HG02798 (cell line): ENCODE measurements at regions not wholly inside any gene's neighbourhood (a gene's known extent, or its start where the extent isn't known, plus 50 kb on each side); places are given as distances from the start of the nearest gene placed in this dataset.
"Not testable (repeated sequence)": the region's sequence is repeated elsewhere in the genome, so short reads cannot be mapped to it uniquely, and the experiment has no call there.

Source experiments
- ATAC-seq: cut with Tn5 transposase; IDR thresholded peaks from one replicate; pipeline ENCODE4 v1.9.1; 2021; ENCODE audit warnings: mild to moderate bottlenecking; ENCODE audit not compliant: unreplicated experiment, poor library complexity

- ATAC-seq = no peak
These were observed 169.9 kb downstream of the CPE start for GRCh38 chr4:165548702-165549101.

DNA sequence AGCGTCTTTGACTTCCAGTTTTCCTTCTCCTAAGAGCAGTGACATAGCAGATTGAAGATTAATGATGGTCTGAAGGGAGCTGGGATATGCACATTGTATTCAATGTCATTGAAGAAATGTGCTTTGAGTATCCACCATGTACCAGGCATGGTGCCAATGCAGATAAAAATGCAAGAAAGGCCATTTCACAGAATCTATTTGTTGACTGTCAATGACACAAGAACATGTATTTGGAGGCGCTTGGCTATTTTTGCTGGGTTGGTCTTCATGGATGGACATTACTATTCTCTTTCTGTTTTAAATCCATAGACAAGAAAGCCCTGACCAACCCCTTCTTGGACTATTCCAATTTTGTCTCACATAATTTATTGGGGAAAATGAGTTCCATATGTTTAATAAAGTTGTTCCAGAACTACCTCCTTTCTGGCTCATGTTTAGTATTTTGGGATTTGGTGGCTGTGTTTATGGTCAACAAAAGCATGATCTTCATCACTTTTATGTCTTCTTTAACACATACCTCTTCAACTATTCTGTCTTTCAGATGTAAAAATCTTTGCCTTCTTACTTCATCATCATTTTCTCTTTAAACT is 174.5 kb downstream of the CPE start:
- ATAC-seq = no peak

DNA sequence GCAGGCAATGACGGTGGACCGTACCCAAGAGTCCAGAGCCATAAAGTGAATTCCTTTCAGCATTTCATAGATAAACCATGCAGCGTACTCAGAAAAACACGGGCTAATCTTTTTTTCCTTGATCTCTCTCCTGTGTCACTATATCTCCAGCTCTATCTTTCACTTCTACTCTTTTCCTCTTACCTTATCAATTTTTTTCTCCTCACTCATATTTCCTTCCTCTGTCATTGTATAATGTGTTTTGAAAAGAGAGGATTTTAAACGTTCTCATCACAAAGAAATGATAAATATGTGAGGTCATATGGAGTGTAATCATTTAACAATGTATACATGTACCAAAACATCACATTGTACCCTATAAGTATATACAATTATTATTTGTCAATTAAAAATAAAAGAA is 176.5 kb downstream of the CPE start:
- ATAC-seq = no peak

DNA sequence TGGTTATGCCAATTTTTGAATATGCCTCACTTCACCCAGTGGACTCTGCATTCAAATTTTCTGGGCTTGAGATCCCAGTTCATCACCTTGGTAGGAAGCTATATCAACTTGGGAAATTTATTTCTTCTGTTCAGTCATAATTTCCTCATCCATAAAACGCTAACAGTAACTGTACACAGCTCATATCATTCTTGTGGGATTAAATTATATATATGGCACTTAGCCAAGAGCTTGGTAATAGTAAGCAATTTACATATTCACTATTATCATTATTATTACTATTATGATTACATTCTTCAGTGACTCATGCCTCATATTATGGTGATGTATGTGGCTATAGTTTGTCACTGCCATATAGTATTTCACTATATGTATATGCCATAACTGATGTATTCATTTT is 177.6 kb downstream of the CPE start:
- no peak for ATAC-seq

- no peak for ATAC-seq
These were observed 182.1 kb downstream of the CPE start for GRCh38 chr4:165560941-165561340.

- ATAC-seq = no peak
These were observed 185.0 kb downstream of the CPE start for GRCh38 chr4:165563851-165564250.

DNA sequence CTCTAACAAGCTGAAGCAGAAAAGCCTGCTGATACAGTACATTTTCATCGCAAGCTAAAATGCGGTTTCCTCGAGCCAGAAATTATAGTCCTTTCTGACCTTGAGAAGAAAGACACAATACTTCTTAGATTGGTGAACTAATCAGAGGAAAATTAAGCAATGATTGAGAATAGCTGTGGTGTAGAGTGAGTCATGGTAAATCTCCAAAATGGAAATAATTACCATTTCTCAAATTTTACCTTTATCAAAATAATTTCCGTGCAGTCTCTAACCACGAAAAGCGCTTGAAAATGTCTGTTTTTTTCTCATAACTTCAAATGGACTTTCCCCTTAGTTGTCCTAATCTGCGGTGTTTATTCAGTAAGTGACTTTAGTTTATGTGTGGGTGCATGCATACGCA is 190.2 kb downstream of the CPE start:
- ATAC-seq = no peak

DNA sequence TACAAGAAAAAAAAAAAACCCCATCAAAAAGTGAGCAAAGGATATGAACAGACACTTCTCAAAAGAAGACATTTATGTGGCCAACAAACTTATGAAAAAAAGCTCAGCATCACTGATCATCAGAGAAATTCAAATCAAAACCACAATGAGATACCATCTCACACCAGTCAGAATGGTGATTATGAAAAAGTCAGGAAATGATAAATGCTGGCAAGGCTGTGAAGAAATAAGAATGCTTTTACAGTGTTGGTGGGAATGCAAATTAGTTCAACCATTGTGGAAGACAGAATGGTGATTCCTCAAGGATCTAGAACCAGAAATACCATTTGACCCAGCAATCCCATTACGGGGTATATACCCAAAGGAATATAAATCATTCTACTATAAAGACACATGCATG is 192.7 kb downstream of the CPE start:
- ATAC-seq = not testable (repeated sequence)

DNA sequence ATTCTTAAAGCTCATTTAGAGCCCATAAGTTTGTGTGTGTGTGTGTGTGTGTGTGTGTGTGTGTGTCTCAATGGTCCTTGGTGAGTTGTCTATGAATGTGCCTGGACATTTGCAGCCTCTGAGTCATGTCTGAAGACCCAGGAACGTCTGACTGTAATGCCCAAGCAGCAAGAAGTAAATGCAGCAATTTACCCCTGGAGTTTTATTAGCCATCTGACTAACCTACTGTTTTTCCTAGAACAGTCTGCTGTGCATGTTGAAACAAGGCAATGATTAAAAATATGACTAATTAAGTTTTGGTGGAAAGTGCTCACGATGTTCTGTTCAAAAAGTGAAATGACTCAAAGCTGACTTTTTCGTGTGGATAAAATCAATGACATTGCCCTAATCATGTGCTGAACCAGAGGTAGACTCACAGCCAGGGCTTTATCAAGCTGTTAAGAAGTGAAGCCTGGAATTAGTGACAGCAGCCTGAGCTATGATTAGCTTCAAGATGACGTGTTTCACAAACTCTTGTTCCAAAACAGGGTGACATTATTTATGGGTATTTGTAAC is 201.6 kb downstream of the CPE start:
- ATAC-seq = no peak

DNA sequence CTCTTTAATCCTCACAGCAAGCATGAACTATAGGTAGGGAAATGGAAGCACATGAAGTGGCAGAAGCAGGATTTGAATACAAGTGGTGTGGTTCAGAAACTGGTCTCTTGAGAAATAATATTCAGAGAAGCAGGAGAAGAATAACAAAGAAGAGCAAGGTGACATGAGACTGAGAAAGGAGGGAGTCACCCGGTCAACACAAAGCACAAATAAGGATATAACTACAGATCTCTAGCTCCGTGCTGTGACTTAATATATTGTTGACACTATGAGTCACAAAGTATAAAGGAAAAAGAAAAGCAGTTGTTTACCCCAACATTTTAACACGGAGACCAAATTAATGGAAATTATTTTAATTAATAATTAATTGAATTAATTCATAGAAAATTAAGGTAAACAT is 204.5 kb downstream of the CPE start:
- ATAC-seq = no peak

DNA sequence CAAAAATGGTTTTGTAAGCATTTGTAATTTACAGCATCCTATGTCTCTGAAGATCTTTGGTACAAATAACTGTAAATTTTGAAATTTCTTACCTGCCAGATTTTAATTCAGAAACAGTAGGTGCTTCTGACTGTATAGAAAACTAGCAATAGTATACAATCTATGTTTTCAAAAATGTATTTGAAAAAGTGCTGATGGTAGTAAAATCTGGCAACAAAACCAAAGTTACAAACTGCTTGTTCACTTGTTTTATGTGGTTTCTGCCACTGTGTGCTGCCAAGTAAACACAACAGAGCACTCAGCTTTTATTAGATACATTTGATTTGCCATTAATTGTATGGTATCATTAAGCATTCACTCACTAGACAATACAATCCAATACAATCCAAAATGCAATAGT is 206.1 kb downstream of the CPE start:
- ATAC-seq = no peak

DNA sequence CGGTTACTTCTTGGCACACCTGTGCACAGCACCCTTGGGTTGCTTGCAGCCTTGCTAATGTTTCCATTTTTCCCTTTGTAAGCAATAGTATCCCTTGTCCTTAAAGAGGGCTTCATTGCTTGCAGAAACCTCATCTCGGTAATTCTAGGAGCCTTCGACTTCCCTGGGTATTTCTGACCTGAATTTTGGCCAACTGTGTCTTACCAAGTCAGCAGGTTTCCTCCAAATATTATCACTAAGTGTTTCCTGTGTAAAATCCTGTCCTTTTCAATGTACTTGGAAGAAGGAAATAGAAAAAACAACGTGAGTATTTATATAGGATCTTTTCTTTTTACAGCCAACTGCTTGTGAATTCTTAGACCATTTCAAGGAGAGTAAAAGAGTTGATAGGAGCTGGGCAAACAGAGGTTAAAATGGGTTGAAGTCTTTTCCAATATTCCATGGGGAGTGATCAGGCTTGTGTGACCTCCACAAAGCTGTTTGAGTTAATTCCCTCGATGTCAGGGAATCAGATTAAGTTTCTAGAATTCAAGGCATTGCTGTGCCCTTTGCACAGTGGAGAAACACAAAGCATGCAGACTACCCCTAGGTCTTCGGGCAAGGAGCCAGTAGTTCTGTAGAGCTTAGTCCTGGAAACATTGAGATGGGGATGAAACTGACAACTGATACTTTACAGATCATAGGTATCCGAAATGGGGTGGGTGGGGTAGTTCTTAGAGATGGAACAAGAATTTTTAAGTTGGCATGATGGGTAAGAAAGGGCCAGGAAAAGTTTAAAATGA is 209.9 kb downstream of the CPE start:
- ATAC-seq = no peak

DNA sequence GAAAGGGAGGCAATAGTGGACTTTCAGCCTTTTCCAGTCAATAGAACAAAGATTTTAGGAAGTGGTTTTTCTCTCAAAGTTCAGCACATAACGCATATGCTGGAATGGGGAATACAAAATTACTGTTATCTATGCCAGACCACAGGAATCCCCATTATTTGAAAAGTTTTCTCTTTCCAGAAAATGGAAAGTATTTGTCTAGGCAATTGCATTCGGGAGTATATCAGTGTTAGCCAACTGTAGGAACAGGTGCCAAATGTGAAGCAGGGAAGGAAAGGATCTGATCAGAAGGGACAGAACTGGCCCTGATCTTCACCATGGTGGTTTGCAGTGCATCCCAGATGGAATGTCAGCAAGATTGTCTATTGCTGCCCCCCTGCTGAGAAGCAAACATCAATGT is 213.6 kb downstream of the CPE start:
- no peak for ATAC-seq

- no peak for ATAC-seq
These were observed 219.0 kb downstream of the CPE start for GRCh38 chr4:165597581-165598480.

GRCh38 chr4:165600959-165601683 is 222.3 kb downstream of the CPE start:
- no peak for ATAC-seq

- ATAC-seq = no peak
These were observed 223.8 kb downstream of the CPE start for GRCh38 chr4:165602621-165603020.

- no peak for ATAC-seq
These were observed 225.4 kb downstream of the CPE start for GRCh38 chr4:165604181-165604580.

GRCh38 chr4:165605811-165606210 is 227.0 kb downstream of the CPE start:
- ATAC-seq = no peak

- no peak for ATAC-seq
These were observed 227.8 kb downstream of the CPE start for GRCh38 chr4:165606465-165607205.

DNA sequence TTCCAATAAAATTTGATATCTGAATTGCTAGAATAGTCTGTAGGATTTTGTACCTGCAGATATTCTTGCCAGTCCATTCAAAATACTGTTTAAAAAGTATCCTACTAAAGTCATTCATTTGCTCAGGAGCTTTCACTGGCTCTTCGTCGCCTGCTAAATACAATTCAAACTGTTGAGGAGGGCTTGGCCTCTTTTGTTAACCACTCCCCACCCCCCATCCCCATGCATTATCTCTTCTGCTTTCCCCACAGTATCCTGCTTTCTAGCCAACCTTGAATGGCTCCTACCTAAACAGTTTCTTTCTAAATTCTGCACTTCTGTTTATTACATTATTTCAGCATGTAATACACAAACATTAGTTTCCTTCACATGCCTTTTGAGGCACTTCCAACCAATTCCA is 230.8 kb downstream of the CPE start:
- ATAC-seq = no peak
